NB4 (cell line): ENCODE measurements at regions not wholly inside any gene's neighbourhood (a gene's known extent, or its start where the extent isn't known, plus 50 kb on each side); places are given as distances from the start of the nearest gene placed in this dataset.

ENCODE experiments used
- DNase-seq: peaks from one replicate; pipeline ENCODE4 v3.0.0; 2010; ENCODE audit warnings: low read depth
- H3K4me3 ChIP-seq: one replicate; pipeline ENCODE4 v1.5.1; 2011; ENCODE audit warnings: mild to moderate bottlenecking, low read depth, low read length, moderate library complexity
- MAX ChIP-seq: IDR thresholded peaks from 2 replicates; pipeline ENCODE4 v1.6.1; 2011; ENCODE audit warnings: low read depth, low read length
- MYC ChIP-seq: IDR thresholded peaks from 2 replicates; pipeline ENCODE4 v1.6.1; 2011; ENCODE audit warnings: low read depth, low read length
- POLR2A ChIP-seq: IDR thresholded peaks from 2 replicates; pipeline ENCODE4 v1.6.1; 2011; ENCODE audit warnings: mild to moderate bottlenecking; ENCODE audit not compliant: insufficient read length; ENCODE audit errors: extremely low read depth
- TF ChIP-seq, protein P1 (sequence below): IDR thresholded peaks from one replicate; pipeline ENCODE4 v1.5.1; 2012; ENCODE audit warnings: low read depth, low read length

- H3K4me3 ChIP-seq, result no peak overlapping the region
- TF ChIP-seq POLR2A (no peak), MAX (no peak), MYC (no peak)
- TF ChIP-seq, protein P1, sequence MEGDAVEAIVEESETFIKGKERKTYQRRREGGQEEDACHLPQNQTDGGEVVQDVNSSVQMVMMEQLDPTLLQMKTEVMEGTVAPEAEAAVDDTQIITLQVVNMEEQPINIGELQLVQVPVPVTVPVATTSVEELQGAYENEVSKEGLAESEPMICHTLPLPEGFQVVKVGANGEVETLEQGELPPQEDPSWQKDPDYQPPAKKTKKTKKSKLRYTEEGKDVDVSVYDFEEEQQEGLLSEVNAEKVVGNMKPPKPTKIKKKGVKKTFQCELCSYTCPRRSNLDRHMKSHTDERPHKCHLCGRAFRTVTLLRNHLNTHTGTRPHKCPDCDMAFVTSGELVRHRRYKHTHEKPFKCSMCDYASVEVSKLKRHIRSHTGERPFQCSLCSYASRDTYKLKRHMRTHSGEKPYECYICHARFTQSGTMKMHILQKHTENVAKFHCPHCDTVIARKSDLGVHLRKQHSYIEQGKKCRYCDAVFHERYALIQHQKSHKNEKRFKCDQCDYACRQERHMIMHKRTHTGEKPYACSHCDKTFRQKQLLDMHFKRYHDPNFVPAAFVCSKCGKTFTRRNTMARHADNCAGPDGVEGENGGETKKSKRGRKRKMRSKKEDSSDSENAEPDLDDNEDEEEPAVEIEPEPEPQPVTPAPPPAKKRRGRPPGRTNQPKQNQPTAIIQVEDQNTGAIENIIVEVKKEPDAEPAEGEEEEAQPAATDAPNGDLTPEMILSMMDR, result no peak
- DNase-seq, result no peak
Observed at GRCh38 chr14:51396222-51396815, 156.3 kb downstream of the TMX1 start.

DNA sequence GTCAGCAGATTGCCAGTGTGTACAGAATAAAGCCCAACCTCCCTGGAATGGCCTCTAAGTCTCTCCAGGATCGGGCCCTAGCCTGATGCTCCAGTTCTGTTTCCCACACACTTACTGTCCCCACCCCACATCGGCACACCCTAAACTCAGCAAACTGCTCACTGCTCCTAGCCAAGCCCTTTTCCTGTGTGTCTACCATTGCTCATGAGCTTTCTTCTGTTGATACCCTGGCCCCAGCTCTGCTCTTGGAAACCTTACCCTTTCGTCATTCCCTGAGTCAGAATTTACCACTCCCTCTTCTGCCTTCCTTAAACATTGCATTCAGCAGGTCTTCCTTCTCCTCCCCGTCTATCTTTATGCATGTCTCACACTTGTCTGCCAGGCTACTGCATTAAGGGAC is 158.9 kb downstream of the TMX1 start:
- DNase-seq, result no peak
- TF ChIP-seq, protein P1, result no peak
- no peak for TF ChIP-seq MAX
- no peak for TF ChIP-seq MYC
- TF ChIP-seq POLR2A, result no peak
- H3K4me3 ChIP-seq, result no peak overlapping the region

DNA sequence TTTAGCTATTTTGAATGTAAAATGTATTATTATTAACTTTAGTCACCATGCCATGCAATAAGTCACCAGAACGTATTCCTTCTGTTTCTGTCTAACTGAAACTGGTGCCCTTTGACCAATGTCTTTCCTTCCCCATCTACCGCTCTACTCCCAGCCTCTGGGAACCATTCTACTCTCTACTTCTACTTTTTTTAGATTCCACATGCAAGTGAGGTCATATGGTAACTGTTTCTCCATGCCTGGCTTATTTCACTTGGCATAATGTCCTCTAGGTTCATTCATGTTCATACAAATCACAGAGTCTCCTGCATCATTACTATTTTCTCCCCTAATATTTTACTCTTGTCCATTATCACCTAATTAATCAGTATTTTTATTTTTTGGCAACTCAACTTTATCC is 160.1 kb downstream of the TMX1 start:
- no peak for TF ChIP-seq POLR2A
- TF ChIP-seq, protein P1, result no peak
- TF ChIP-seq MYC, result no peak
- TF ChIP-seq MAX, result no peak
- DNase-seq, result no peak
- H3K4me3 ChIP-seq, result no peak overlapping the region

GRCh38 chr14:51401272-51401671 is 161.2 kb downstream of the TMX1 start:
- no peak for DNase-seq
- no peak for TF ChIP-seq MAX
- TF ChIP-seq POLR2A, result no peak
- TF ChIP-seq, protein P1, result no peak
- no peak overlapping the region for H3K4me3 ChIP-seq

DNA sequence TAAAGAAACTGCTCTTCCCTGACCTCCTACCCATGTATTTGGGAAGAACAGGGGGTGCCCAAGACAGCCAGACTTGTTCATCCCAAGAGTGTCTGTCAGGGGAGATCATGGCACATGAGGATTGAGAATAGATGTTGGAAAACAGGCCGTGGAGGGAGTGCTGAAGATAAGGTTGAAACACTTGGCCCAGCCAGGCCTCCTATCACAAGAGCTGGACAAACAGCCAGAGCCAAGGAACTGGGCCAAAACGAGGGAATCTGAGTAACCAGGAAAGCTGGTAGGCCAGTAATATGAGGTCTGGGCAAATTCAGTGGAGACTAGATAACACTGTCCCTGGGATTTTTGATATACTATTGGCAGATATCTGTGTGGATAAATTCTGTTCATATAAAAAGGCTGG is 161.7 kb downstream of the TMX1 start:
- TF ChIP-seq, protein P1, result no peak
- TF ChIP-seq MYC (no peak), POLR2A (no peak), MAX (no peak)
- no peak for DNase-seq
- H3K4me3 ChIP-seq, result no peak overlapping the region
